GM19395 (cell line): ENCODE measurements at regions not wholly inside any gene's neighbourhood (a gene's known extent, or its start where the extent isn't known, plus 50 kb on each side); places are given as distances from the start of the nearest gene placed in this dataset.

ENCODE experiments used
- ATAC-seq: cut with Tn5 transposase; IDR thresholded peaks from one replicate; pipeline ENCODE4 v1.9.1; 2021; ENCODE audit warnings: mild to moderate bottlenecking, moderate library complexity; ENCODE audit not compliant: unreplicated experiment

DNA sequence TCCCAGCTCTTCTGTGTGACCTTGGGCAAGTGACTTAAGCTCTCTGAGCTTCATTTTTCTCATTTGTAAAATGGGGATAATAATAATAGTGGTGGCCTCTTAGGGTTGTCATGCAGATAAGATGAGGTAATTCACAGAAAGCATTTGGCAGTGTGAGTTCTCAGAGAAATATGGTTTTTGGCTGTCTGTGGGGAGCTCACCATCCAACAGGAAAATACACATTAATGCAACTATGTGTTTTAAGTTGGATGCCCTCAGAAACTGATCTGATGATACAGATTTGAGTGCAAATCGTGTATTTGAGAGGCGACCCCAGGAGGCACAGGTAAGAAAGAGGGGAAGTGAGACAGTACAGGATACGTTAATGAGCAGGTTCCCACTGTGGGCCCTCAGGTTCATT lies 56.1 kb upstream of the SPRED2 start:
- ATAC-seq = no peak

DNA sequence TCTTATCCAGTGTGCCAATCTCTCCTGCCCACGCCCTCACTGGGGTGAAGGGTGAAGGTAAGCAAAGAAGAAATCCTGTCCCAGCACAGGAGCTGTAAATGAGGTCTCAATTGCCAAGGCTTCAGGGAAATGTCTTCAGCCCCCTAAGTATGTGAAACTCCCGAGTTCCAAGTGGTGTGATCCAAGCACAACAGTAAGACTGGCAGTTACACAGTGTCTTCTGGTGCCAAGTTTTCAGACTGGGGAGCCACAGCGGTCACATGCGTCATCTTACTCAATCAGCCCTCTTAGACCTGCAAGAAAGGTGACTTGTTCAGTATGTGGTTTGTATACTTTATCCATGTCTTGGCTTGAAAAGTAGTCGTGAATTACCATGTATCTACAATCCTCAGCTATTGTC lies 55.0 kb upstream of the SPRED2 start:
- ATAC-seq = no peak

DNA sequence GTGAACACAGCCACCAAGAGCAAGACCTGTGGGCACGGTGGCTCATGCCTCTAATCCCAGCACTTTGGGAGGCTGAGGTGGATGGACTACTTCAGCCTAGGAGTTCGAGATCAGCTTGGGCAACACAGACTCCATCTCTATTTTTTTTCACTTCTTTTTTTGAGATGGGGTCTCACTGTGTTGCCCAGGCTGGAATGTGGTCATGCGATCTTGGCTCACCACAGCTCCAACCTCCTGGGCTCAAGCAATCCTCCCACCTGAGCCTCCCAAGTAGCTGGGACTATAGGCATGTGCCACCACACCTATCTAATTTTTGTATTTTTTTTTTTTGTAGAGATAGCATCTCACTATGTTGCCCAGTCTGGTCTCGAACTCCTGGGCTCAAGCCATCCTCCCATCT lies 54.4 kb upstream of the SPRED2 start:
- ATAC-seq = no peak

DNA sequence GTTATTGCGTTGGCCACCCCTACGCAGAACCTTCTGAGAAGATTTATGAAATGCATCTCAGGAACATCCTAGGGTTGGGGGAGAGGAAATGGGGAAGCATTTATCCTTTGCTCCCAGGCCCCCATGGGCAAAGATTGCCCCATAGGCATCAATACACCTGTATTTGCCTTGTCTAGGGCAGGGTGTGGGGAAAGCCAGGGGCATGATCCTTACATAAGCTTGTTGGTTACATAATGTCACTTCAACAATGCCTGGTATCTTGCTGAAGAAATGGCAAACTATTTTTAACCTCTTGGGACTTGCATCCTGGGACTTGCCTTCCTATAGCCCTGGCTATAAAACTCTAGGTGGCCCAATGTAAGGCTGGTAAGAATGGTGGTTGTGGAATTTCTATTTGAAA lies 53.9 kb upstream of the SPRED2 start:
- ATAC-seq = no peak

DNA sequence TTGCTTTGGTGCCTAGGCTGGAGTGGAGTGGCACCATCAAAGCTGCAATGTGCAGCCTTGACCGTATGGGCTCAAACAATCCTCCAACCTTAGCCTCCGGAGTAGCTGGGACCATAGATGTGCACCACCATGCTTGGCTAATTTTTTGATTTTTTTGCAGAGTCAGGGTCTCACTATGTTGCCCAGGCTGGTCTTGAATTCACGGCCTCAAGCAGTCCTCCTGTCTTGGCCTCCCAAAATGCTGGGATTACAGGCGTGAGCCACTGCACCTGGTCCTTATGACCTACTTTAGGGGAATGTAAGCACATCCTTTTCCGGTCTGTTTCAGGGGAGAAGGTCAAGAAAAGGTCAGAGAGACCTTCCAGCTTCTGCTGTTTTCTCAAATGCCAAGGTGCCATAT lies 53.4 kb upstream of the SPRED2 start:
- ATAC-seq = no peak

DNA sequence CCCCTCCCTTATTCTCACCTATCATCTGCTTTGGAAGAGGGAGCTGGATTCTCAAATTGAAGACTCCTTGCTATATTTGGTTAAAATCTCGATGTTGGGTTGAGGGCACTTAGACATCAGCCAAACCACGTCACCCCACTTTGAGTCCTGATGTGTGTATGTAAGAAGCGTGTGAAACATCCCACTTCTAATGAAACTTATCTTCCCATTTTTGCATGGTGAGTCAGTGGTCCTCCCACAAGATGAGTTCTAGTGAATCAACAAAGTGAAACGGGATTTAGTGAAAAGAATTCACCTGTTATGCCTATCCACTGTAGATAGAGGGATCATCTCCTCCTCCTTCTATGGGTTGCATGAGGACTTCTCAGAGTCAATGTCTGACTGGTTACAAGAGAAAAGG lies 51.4 kb upstream of the SPRED2 start:
- no peak for ATAC-seq

DNA sequence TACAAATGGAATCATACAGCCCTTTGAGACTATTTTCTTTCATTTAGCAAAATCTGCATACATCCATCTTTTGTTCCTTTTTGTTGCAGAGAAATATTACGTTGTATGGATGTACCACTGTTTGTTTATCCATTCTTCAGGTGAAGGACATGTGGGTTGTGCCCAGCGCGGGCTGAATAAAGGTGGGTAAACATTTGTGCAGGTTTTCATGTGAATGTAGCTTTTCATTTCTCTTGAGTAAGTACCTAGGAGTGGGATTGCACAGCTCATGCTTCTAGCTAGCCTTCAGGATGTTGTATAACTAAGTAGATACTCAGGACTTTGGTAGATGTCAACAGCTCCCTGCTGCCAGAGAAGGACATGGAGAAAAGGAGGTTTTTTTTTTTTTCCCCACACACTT lies 50.6 kb upstream of the SPRED2 start:
- ATAC-seq = no peak
